Colonic mucosa (tissue), 4 donors: ENCODE measurements at regions not wholly inside any gene's neighbourhood (a gene's known extent, or its start where the extent isn't known, plus 50 kb on each side); places are given as distances from the start of the nearest gene placed in this dataset.
"Not testable (repeated sequence)": the region's sequence is repeated elsewhere in the genome, so short reads cannot be mapped to it uniquely, and the experiment has no call there.

Experiments used
- DNase-seq: peaks from one replicate; pipeline ENCODE4 v3.0.0-alpha.2; 2020
- H3K27ac ChIP-seq: fragments of 200-600 bp; one replicate; pipeline ENCODE4 v1.8.0; 2021
- H3K27me3 ChIP-seq: fragments of 200-600 bp; one replicate; pipeline ENCODE4 v1.8.0; 2021
- H3K36me3 ChIP-seq: fragments of 200-600 bp; one replicate; pipeline ENCODE4 v1.8.0; 2021
- H3K4me1 ChIP-seq: fragments of 200-600 bp; one replicate; pipeline ENCODE4 v1.8.0; 2021; ENCODE audit warnings: mild to moderate bottlenecking
- H3K4me3 ChIP-seq: fragments of 200-600 bp; one replicate; pipeline ENCODE4 v1.8.0; 2021
- H3K9ac ChIP-seq, 2 donors: one replicate each; pipeline ENCODE4 v1.7.0; 2013; ENCODE audit warnings: control low read depth in 2 of 2, low read depth in 2 of 2, low read length in 2 of 2
- H3K9me3 ChIP-seq: fragments of 200-600 bp; one replicate; pipeline ENCODE4 v1.8.0; 2021
- intact Hi-C: fragments of 100-400 bp; cut with DNase I; formaldehyde crosslinking; loops from one replicate; pipeline ENCODE4 v1.14.1; 2022
- TF ChIP-seq, protein P1 (sequence below): fragments of 200-600 bp; IDR thresholded peaks from one replicate; pipeline ENCODE4 v1.8.0; 2022; ENCODE audit warnings: antibody characterized with exemption, mild to moderate bottlenecking
- donor health status: healthy.
- donor health status: DM: no; HTN: no; CAD: no.
- donor health status: DM: no; HTN: no; CAD: no.

DNA sequence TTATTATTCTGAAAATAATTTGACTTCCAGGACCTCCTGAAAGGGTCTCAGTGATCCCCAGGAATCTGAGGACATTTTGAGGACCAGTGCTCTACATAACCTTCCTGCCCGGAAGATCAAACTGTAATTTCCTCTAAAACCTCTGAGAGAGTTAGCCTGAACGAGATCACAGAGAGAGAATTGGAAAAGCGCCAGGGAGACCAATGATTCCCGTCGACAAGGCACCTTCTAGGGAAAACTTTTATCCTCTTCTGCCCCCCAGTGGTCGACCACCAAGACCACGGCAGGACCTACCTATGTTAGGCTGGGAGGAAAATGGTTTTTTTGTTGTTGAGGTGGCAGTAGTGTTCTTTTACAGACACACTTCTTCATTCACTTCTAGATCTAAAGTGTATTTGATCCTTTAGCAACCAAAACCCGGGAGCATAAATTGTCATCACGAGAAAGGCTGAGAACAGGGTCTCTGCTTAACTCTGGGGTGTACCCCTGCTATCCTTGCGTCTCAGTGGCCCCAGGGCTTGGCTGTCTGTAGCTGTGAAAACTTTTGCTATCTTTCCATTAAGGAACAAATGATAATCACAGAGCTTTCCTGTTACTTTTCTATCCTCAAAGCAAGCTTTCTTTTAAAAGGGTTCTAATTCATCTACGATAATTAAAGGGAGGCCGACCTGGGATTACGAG lies 62.9 kb upstream of the NID2 start:
- H3K9ac ChIP-seq = no peak overlapping the region
- peak; percentile 95 for DNase-seq
- H3K9me3 ChIP-seq = no peaks in the 10 kb centered on the region
- H3K4me3 ChIP-seq = no peak overlapping the region
- H3K27ac ChIP-seq = no peak overlapping the region
- H3K27me3 ChIP-seq = no peaks in the 10 kb centered on the region
- no peaks in the 10 kb centered on the region for H3K4me1 ChIP-seq
- intact Hi-C loops = loop anchor here (2.0 kb wide), 1 partner anchor 137 kb away; no protein-coding TSS in a partner anchor
- no peaks in the 10 kb centered on the region for H3K36me3 ChIP-seq
- TF ChIP-seq, protein P1, sequence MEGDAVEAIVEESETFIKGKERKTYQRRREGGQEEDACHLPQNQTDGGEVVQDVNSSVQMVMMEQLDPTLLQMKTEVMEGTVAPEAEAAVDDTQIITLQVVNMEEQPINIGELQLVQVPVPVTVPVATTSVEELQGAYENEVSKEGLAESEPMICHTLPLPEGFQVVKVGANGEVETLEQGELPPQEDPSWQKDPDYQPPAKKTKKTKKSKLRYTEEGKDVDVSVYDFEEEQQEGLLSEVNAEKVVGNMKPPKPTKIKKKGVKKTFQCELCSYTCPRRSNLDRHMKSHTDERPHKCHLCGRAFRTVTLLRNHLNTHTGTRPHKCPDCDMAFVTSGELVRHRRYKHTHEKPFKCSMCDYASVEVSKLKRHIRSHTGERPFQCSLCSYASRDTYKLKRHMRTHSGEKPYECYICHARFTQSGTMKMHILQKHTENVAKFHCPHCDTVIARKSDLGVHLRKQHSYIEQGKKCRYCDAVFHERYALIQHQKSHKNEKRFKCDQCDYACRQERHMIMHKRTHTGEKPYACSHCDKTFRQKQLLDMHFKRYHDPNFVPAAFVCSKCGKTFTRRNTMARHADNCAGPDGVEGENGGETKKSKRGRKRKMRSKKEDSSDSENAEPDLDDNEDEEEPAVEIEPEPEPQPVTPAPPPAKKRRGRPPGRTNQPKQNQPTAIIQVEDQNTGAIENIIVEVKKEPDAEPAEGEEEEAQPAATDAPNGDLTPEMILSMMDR = peak; percentile 59

GRCh38 chr14:52129721-52130120 lies 60.9 kb upstream of the NID2 start:
- Histone ChIP-seq H3K4me1 (no peaks in the 10 kb centered on the region), H3K36me3 (no peaks in the 10 kb centered on the region), H3K9me3 (no peaks in the 10 kb centered on the region), H3K27ac (no peak overlapping the region), H3K4me3 (no peak overlapping the region), H3K9ac (no peak overlapping the region), H3K27me3 (no peaks in the 10 kb centered on the region)
- DNase-seq = no peak
- TF ChIP-seq, protein P1 = no peak
- intact Hi-C loops = no loop called here

DNA sequence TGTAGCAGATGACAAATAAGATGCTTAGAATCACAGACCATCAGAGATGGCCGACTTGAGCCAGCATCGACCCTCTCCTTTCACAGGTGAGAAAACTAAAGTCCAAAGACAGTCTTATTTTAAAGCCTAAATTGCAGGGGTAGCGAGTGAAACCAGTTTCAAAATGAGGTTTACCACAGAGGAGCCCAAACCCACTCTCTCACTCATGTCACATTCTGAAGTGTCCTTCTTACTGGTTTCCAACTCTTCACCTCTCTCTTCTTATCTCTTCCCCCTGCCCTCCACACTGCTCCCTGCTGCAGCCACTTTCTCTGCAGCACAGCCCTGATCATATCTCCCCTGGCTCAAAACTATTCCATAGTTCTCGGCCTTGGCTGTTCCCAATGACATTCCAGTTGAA lies 57.0 kb upstream of the NID2 start:
- Histone ChIP-seq H3K36me3 (no peaks in the 10 kb centered on the region), H3K27ac (no peak overlapping the region), H3K4me1 (no peaks in the 10 kb centered on the region), H3K27me3 (no peaks in the 10 kb centered on the region), H3K4me3 (no peak overlapping the region), H3K9ac (no peak overlapping the region), H3K9me3 (no peaks in the 10 kb centered on the region)
- DNase-seq = no peak
- TF ChIP-seq, protein P1 = no peak
- intact Hi-C loops = no loop called here

GRCh38 chr14:52124791-52125684 lies 56.2 kb upstream of the NID2 start:
- intact Hi-C loops = no loop called here
- TF ChIP-seq, protein P1 = no peak
- no peak overlapping the region for H3K27ac ChIP-seq

DNA sequence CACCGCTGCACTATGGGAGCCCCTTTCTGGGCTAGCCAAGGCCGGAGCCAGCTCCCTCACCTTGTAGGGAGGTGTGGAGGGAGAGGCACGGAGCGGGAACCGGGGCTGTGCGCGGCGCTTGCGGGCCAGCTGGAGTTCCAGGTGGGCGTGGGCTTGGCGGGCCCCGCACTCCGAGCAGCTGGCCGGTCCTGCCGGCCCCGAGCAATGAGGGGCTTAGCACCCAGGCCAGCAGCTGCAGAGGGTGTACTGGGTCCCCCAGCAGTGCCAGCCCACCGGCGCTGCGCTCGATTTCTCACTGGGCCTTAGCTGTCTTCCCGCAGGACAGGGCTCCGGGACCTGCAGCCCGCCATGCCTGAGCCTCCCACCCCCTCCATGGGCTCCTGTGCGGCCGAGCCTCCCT lies 53.3 kb upstream of the NID2 start:
- H3K36me3 ChIP-seq, H3K9ac ChIP-seq, H3K27ac ChIP-seq, H3K4me3 ChIP-seq, H3K4me1 ChIP-seq, intact Hi-C loops, DNase-seq, H3K27me3 ChIP-seq, H3K9me3 ChIP-seq: not testable (repeated sequence)

More at GRCh38 chr14:52124791-52125684, 56.2 kb upstream of the NID2 start:
- no peaks in the 10 kb centered on the region for H3K36me3 ChIP-seq
- no peaks in the 10 kb centered on the region for H3K9me3 ChIP-seq
- no peaks in the 10 kb centered on the region for H3K27me3 ChIP-seq
- DNase-seq = no peak
- H3K9ac ChIP-seq = no peak overlapping the region
- no peaks in the 10 kb centered on the region for H3K4me1 ChIP-seq
- H3K4me3 ChIP-seq = no peak overlapping the region

GRCh38 chr14:52121441-52121840 lies 52.6 kb upstream of the NID2 start:
- Histone ChIP-seq H3K9me3 (no peaks in the 10 kb centered on the region), H3K36me3 (no peaks in the 10 kb centered on the region), H3K27ac (no peak overlapping the region), H3K4me3 (no peak overlapping the region), H3K4me1 (no peaks in the 10 kb centered on the region), H3K27me3 (no peaks in the 10 kb centered on the region), H3K9ac (no peak overlapping the region)
- DNase-seq = no peak
- TF ChIP-seq, protein P1 = no peak
- intact Hi-C loops = no loop called here
